SU-DHL-6 (cell line): ENCODE measurements at regions not wholly inside any gene's neighbourhood (a gene's known extent, or its start where the extent isn't known, plus 50 kb on each side); places are given as distances from the start of the nearest gene placed in this dataset.

ENCODE experiments used
- H2AFZ ChIP-seq: fragments of 200-600 bp; sonication (generic); 2 replicates; pipeline ENCODE4 v1.6.1; 2014; ENCODE audit warnings: low read depth, mild to moderate bottlenecking, moderate library complexity, mixed read lengths, antibody characterized with exemption, low read length; ENCODE audit not compliant: severe bottlenecking
- H3F3A ChIP-seq: fragments of 200-600 bp; shearing (Covaris generic); 2 replicates; pipeline ENCODE4 v1.6.0; 2016; ENCODE audit warnings: antibody characterized with exemption, mild to moderate bottlenecking; ENCODE audit not compliant: insufficient read depth
- H3K27ac ChIP-seq: fragments of 200-600 bp; sonication (generic); 2 replicates; pipeline ENCODE4 v1.5.1; 2016; ENCODE audit warnings: low read depth, mild to moderate bottlenecking, low read length, moderate library complexity, mixed read lengths
- H3K27me3 ChIP-seq: fragments of 200-600 bp; sonication (generic), shearing (Covaris generic); 2 replicates; pipeline ENCODE4 v1.6.0; 2014; ENCODE audit warnings: mild to moderate bottlenecking, low read length
- H3K36me3 ChIP-seq: fragments of 200-600 bp; sonication (generic); 2 replicates; pipeline ENCODE4 v1.6.1; 2014; ENCODE audit warnings: mild to moderate bottlenecking, low read length, mixed read lengths
- H3K4me2 ChIP-seq: fragments of 300-600, 200-600 bp; shearing (Covaris generic), sonication (generic); 2 replicates; pipeline ENCODE4 v1.6.0; 2014; ENCODE audit warnings: low read length, low read depth, mild to moderate bottlenecking; ENCODE audit not compliant: poor library complexity, severe bottlenecking
- H3K4me3 ChIP-seq: fragments of 200-600 bp; sonication (generic); 2 replicates; pipeline ENCODE4 v1.5.1; 2014; ENCODE audit warnings: antibody characterized with exemption, low read length, mild to moderate bottlenecking, mixed read lengths; ENCODE audit not compliant: insufficient read depth, poor library complexity, severe bottlenecking
- H3K79me2 ChIP-seq: fragments of 200-600 bp; sonication (generic); 2 replicates; pipeline ENCODE4 v1.6.1; 2014; ENCODE audit warnings: mild to moderate bottlenecking, low read length, moderate library complexity; ENCODE audit not compliant: insufficient read depth
- H3K9ac ChIP-seq: fragments of 200-600 bp; sonication (generic); 2 replicates; pipeline ENCODE4 v1.7.0; 2014; ENCODE audit warnings: mild to moderate bottlenecking, low read length
- H3K9me2 ChIP-seq: fragments of 200-600 bp; sonication (generic); replicated peaks from 2 replicates; pipeline ENCODE4 v1.6.1; 2014; ENCODE audit warnings: low read length; ENCODE audit not compliant: insufficient read depth
- H3K9me3 ChIP-seq: fragments of 200-600 bp; sonication (generic); 2 replicates; pipeline ENCODE4 v1.6.1; 2014; ENCODE audit warnings: low read length, mixed read lengths; ENCODE audit not compliant: insufficient read depth
- H4K20me1 ChIP-seq: fragments of 200-600 bp; sonication (generic); 2 replicates; pipeline ENCODE4 v1.6.1; 2014; ENCODE audit warnings: low read depth, mild to moderate bottlenecking, antibody characterized with exemption, low read length, moderate library complexity, mixed read lengths
- CTCF ChIP-seq: fragments of 200-600 bp; sonication (generic); IDR thresholded peaks from one replicate; pipeline ENCODE4 v1.5.1; 2017; ENCODE audit warnings: antibody characterized with exemption, mild to moderate bottlenecking, low read length, moderate library complexity; ENCODE audit not compliant: insufficient read depth, poor library complexity, severe bottlenecking
- EZH2phosphoT487 ChIP-seq: fragments of 200-600 bp; sonication (generic), shearing (Covaris generic); conservative IDR thresholded peaks from 2 replicates; pipeline ENCODE4 v1.6.1; 2018; ENCODE audit warnings: mild to moderate bottlenecking, antibody characterized with exemption, low read length, moderate library complexity, mixed read lengths

DNA sequence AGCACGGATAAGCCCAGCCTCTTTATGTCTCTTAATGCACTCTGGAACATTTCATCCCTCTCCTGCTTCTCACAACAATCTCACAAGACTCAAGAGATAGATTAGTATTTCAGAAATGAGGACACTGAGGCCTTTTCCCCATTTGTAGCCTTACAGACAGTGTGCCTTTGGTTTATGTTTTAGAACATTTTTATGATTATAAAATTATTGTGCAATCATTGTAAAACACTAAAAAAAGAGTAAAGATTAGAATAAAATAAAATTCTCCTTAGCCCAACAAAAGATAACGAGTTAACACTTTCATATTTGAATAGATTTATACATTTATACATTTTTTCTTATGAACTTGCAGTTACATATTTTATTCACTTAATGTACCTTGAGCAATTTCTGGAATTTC, 748.7 kb downstream of the TRIML1 start:
- Histone ChIP-seq H3K4me2 (no peak overlapping the region), H2AFZ (no peak overlapping the region), H3K36me3 (no peaks in the 10 kb centered on the region), H3K9ac (no peak overlapping the region), H3F3A (no peaks in the 10 kb centered on the region), H3K4me3 (no peak overlapping the region), H3K9me2 (no peaks in the 10 kb centered on the region), H3K9me3 (no peaks in the 10 kb centered on the region), H3K79me2 (no peaks in the 10 kb centered on the region), H3K27ac (no peak overlapping the region), H4K20me1 (no peaks in the 10 kb centered on the region), H3K27me3 (no peaks in the 10 kb centered on the region)
- no peak for TF ChIP-seq CTCF
- no peak for TF ChIP-seq EZH2phosphoT487

- H3K4me2 ChIP-seq: no peak overlapping the region
- no peaks in the 10 kb centered on the region for H3K9me2 ChIP-seq
- no peaks in the 10 kb centered on the region for H3K9me3 ChIP-seq
- TF ChIP-seq EZH2phosphoT487: no peak
- TF ChIP-seq CTCF: no peak
- H3K27ac ChIP-seq: no peak overlapping the region
- H3K79me2 ChIP-seq: no peaks in the 10 kb centered on the region
- no peak overlapping the region for H3K9ac ChIP-seq
- H3K27me3 ChIP-seq: no peaks in the 10 kb centered on the region
- H4K20me1 ChIP-seq: no peaks in the 10 kb centered on the region
- no peaks in the 10 kb centered on the region for H3K36me3 ChIP-seq
- no peak overlapping the region for H3K4me3 ChIP-seq
- no peak overlapping the region for H2AFZ ChIP-seq
- no peaks in the 10 kb centered on the region for H3F3A ChIP-seq
Observed at GRCh38 chr4:188892837-188893236, 753.6 kb downstream of the TRIML1 start.

- TF ChIP-seq EZH2phosphoT487: no peak
- no peak for TF ChIP-seq CTCF
Observed at GRCh38 chr4:188903986-188904385, 764.7 kb downstream of the TRIML1 start.

DNA sequence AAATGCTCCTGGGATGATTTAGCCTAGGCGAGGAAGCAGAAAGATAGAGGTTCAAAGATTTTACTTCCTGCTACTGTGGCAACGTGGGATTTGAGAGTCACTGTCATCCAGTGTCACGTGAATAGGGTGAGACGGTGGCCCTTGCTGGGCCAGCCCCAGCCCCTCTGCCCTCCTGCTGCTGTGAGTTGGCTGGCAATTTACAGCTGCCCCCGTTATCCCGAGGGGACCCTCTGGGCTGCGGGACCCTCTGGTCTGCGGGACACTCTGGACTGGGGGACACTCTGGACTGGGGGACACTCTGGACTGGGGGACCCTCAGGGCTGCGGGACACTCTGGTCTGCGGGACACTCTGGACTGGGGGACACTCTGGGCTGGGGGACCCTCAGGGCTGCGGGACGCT, 765.4 kb downstream of the TRIML1 start:
- Histone ChIP-seq H3F3A (no peaks in the 10 kb centered on the region), H3K9ac (no peak overlapping the region), H3K9me3 (no peaks in the 10 kb centered on the region), H3K27me3 (no peaks in the 10 kb centered on the region), H3K4me2 (no peak overlapping the region), H2AFZ (no peak overlapping the region), H3K79me2 (no peaks in the 10 kb centered on the region), H3K36me3 (no peaks in the 10 kb centered on the region), H3K4me3 (no peak overlapping the region), H4K20me1 (no peaks in the 10 kb centered on the region), H3K27ac (no peak overlapping the region), H3K9me2 (no peaks in the 10 kb centered on the region)
- TF ChIP-seq EZH2phosphoT487: no peak
- TF ChIP-seq CTCF: no peak

More at GRCh38 chr4:188903986-188904385, 764.7 kb downstream of the TRIML1 start:
- Histone ChIP-seq H3K4me3 (no peak overlapping the region), H3K9me3 (no peaks in the 10 kb centered on the region), H3K4me2 (no peak overlapping the region), H3F3A (no peaks in the 10 kb centered on the region), H2AFZ (no peak overlapping the region), H3K79me2 (no peaks in the 10 kb centered on the region), H3K27me3 (no peaks in the 10 kb centered on the region), H4K20me1 (no peaks in the 10 kb centered on the region), H3K9ac (no peak overlapping the region), H3K36me3 (no peaks in the 10 kb centered on the region), H3K9me2 (no peaks in the 10 kb centered on the region), H3K27ac (no peak overlapping the region)
